Hypothalamus (tissue), 51 donors: ENCODE measurements at regions not wholly inside any gene's neighbourhood (a gene's known extent, or its start where the extent isn't known, plus 50 kb on each side); places are given as distances from the start of the nearest gene placed in this dataset.
A peak's percentile ranks its signal among the peaks of the same experiment; 100 is the strongest.

ENCODE experiments used
- DNase-seq, 51 donors: peaks; one replicate each; lab custom pipeline; 2025; lab: John Stamatoyannopoulos, UW

DNA sequence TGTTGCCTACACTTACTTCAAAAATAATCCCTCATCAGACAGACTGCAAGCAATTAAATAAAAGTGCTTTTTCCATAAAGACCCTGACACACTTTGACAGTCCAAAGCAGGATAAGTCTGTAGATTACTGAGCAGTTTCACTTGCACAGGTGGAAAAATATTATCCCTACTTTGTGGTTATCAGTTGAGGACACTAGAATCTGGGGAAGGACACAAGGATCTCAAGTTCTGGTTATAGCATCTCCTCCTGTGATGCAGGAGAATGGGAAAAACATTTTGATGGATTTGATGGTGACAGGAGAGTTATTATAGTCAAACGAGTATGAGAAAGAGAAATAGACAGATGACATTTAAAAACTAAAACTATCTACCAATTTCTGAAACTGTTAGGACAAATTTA lies 122.9 kb upstream of the PCDH9 start:
- DNase-seq, result no peak

DNA sequence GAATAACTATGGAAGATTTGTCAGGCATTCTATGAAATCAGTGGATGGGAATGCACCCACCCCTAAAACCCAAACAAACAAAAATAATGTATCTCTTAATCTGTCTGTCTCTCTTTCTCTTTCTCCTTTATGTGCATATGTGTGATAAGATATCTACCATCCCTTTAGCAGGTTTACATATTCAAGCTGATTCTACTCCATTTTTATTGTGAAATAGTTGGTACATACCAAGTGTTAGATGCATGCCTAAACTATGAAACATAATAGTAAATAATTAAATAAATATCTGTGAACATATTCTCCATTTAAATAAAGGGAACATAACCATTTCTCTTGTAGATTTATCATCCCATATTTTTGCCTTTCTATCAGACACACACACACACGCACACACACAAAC lies 121.8 kb upstream of the PCDH9 start:
- no peak for DNase-seq

DNA sequence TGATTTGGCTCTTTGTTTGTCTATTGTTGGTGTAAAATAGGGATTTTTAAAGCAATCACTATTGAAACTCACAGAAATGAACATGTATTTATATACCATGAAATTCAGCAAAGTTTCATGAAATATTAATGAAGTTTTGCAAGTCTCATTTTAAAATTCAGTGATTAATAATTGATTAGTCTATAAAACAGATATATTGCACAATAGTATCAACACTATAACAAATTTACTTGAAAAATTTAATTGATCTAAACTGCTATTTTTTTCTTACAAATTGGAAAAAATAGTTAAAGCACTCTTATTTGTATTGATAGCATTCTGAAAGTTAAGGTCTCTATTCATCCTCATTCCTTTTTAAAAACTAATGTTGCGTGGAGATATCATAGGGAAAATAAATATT lies 121.0 kb upstream of the PCDH9 start:
- DNase-seq, result no peak

DNA sequence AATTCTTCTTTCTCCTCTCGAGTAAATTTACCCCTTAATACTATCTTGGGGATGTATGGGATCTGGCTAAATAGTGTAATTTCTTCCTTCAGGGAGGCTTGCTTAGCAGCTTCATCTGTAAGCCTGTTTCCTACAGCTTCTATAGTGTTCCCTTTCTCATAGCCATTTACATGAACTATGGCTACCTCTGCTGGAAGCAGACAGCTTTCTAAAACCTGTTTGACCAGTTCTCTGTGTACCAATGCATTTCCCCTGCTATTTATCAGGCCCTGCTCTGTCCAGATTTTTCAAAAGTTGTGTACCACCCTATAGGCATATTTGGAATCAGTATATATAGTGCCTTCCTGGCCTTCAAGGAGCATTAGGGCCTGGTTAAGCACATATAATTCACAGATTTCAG lies 113.6 kb upstream of the PCDH9 start:
- DNase-seq, result no peak

DNA sequence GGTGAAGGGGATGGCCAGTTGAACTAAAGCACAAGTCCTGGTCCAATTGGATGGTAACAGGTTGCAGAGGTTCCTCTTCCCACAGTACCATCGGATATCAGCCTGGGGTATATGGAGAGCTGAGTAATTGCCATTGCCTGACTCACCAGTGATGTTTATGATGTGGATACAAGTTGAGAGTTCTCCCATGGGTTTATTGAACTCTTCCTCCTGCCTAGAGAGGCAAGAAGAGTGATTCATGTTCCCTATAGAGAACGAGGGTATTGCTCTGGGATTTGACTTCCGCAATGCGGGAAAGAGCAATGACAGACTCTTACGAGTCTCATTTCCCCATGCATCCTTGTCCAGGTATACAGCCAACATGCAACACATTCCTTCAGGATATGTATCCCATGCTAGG lies 111.3 kb upstream of the PCDH9 start:
- DNase-seq, result no peak

DNA sequence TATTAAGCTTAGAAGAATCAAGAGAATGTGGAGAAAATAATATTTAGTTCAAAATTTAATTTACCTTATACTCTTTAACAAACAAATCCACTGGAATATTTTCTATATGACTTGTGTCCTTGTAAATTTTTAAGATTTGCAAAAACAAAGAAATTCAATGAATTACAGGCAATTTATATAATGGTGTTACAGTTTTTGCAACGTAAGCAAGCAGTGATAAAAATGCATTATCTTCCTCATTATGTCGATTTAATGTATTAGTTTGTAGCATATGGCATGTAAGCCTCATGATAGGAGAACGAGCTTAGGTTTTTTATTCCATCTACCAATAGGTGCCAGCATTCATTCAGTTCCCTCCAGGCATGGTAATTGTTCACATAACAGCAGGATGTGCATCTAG lies 100.0 kb upstream of the PCDH9 start:
- DNase-seq, result no peak

DNA sequence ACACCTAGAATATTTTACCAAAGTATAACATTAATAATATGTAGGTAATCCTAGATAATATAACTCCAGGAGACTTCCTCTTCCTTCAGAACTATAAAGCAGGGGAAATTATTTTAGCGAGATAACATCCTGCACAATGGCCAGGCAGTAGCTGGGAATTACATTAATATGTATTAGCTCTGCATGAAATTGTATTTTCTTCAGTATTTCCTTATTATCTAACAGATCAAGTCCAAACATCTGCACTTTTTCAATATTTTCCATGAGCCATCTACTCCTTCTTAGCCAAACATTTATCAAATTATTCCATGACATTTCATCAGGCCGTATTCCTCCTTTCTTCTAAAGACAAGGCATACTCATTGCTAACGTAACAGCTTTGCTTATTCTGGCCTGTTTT lies 98.8 kb upstream of the PCDH9 start:
- DNase-seq, result no peak

DNA sequence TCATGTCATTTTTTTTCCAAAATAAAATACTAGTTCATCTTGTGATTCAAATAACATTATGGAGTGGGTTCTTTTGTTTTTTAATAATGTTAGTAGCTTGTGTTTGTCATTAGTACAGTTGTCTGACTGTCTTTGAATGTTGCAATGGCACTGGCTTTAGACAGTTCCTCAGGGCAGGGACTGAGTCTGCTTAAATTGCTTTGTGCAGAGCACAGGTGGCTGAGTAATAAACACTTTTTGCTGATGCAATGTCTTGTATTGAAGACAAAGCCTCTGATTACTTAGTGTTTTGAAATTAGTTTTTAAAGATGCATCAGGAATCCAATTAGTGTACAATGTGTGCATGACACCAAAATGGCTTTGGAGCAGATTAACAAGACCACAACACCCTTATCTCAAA lies 88.7 kb upstream of the PCDH9 start:
- DNase-seq, result no peak

DNA sequence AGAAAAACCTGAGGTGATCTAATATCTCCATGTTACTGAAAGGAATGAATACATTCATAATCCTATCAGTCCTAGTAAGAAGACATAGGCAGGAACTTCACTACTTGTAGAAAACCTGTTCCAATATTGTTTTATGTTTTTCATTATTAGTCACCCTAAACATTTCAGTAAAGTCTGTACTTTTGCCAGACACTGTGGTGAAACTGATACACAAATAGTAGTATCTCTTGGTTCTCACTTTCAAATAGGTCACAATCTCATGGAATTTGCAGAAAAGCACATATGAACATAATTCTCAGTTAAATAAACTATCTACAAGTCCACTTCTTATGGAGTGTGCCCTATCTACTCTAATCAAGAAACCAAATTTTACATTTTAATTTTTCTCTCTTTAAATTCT lies 88.3 kb upstream of the PCDH9 start:
- DNase-seq, result no peak

DNA sequence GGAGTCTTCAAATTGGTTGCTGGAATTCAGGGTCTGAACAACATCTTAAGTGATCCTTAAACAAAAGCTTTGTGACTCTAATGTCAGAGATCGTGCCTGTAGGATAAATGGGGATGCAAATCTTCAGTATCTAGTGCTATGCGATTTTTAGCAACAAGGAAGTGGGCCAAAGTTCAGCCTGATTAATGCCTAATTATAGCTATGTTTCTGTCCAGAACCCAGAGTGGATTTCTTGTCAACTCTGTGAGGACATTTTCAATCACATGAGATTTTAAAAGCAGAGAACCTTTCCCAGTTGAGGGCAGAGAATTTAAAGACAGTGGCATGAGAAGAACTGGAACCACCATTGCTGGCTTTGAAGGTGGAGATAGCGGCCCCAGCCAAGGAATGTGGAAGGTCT lies 84.3 kb upstream of the PCDH9 start:
- DNase-seq, result no peak

DNA sequence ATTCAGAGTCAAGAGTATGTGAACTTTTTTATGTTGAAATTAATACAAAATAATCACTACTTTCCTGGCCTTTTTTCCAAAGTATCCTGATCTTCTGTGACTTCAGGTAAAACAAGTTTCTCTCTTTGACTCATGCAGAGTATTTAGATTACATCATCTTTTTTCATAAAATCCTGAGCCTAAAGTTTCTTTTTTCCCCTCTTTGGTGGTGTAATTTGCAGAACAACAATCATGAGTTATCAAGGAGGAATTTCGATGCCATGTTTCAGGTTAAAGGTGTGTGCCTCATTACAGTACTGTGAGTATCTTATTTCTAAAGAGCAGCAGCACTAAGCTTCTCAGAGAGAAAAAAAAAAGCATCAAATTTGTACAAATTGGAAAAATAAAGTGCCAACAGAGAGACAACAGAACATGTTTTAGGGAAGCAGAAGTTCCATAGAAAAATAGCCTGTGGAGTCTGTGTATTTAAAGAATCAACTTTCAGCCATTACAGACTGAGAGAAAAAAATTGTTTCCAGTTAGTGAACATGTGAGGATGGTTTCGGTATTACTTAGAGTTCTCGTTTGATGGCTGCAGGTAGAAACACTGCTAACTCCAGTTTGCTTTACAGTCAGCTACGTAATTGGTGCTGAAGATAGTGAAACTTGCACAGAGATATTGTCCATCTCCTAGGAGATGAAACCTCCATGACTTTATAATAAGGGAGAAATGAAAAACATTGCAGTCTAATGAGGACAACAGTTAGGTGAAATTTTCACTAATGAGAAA lies 78.1 kb upstream of the PCDH9 start:
- no peak for DNase-seq

DNA sequence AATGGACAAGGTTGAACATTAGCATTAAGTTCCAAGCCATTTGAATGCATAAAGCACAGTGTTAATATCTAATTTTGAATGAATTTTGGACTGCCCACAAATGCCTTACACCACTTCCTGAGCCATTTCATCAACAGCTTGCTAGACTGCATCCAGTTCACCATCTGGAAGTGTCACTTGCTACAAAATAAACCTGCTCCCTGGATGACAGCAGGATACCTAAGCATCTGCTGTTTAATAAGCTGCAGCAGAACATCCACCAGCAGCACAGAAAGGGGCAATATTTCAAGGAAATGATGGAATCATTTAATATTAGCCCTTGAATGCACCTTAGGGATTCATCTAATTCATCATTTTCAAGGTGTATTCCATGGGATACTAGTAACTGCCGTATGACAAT lies 76.6 kb upstream of the PCDH9 start:
- DNase-seq, result no peak

DNA sequence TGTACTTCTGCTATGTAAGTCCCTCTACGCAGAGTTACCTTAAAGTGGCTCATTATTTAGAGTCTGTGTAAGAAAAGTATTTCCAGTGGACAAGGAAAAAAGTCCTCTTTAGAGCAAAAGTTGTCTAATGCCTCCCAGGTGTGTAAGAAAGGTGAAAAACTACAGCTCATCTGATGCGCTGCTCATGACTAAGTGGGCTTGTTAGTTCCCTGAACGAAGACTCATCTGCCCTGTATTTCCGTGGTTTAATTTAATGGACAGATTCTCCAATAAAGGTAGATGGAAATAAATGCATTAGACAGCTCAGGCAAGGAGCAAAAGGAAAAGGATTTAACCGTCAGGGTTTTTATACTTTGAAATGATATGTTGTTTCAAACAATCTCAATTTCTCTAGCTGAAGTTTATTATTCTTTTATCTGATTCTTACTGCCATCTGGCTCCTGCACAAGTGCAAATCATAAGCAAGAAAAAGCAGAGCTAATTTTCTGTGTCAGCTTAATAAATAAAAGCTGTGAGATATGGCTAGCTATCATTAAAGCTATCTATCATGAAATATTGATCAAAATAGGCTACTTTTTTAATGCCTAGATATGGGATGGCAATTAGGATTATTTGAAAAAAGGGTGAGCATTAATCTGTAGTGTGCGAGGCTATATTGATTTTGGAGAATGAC lies 73.7 kb upstream of the PCDH9 start:
- DNase-seq, result no peak

DNA sequence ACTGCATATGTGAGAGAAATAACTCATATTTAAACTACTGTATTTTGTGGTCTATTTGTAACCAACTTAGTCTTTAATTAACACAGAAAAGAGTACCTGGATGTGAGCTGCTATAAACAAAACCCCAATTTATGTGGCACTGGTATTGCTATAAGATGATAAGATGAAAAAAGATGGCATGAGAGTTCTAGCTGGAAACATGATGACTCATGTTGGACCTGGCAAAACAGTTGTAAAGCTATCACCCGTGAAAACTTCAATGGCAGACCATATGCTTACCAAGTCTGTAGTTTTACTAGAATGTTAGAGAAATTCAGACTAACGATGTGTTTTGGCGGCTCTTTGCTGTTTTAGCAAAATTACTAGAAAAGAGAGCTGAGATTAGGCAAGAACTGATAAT lies 69.6 kb upstream of the PCDH9 start:
- DNase-seq, result no peak

DNA sequence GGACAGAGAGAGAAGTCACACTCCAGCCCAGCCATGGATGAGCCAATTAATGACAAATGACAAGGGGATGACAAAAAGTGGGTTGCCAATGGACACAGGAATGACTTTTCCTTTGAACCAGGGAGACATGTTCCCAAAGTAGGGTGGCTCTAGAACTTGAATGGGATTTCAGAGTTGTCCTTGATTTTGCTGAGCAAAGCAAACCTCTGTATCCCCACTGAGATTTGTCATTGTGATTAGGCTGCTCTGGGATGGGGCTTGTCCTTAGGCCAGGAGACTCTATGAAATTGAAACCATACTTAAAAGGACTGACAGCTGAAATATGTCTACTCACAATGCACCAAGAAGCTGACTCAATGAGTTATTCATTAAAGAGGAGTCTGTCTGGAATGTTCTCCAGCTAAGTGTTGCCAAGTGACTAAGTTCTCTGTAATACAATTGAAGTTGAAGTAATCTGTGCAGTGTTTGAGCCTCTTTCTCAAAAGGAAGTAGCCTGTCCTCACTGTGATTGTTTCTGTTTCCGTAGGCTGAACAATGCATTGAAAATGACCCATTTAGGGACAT lies 69.0 kb upstream of the PCDH9 start:
- no peak for DNase-seq

DNA sequence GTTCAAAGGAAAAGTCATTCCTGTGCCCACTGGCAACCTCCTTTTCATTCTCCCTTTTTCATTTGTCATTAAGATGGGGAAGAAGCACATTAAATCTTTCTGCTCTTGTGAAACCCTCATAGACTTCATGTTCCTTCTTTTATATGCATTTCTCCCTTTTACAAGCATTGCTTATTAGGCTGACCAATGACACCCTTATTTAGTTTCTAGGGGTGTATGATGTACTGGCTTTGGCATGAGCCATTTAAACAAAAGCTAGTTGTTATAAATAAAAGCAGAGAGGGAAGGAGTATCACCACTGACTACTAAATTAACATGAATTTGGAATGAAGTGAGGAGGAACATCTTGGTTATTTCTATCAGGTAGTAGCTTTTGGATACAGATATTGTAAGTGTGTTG lies 68.2 kb upstream of the PCDH9 start:
- peak in 1 of 51 donors; percentile 25 for DNase-seq

DNA sequence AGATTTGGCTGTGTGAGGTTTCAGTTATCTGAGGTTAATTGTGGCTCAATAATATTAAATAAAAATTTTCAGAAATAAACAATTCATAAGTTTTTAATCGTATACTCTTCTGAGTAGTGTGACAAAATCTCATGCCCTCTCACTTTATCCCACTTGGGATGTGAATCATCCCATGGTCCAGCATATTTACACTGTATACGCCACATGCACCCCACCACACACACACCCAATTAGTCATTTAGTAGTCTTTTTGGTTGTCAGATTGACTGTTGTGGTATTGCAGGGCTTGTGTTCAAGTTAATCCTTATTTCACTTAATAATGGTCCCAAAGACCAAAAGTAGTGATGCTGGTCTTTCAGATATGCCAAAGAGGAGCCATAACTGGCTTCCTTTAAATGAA lies 66.4 kb upstream of the PCDH9 start:
- no peak for DNase-seq

DNA sequence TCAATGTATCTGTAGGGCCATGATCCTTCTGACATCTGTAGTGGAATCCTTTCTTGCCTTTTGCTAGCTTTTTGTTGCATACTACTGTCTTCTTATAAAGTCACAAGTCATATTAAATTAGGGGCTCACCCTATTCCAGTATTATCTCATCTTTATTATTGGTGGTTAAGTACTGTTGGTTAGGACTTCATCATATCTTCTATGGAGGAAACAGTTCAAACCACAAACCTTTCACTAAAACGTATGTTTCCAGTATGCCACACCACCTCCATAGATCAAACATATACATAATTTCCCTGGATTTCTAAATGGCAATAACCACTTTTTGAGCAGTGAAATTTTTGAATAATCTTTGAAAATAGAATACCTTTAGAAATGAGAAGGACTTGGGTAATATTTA lies 62.8 kb upstream of the PCDH9 start:
- DNase-seq, result no peak

DNA sequence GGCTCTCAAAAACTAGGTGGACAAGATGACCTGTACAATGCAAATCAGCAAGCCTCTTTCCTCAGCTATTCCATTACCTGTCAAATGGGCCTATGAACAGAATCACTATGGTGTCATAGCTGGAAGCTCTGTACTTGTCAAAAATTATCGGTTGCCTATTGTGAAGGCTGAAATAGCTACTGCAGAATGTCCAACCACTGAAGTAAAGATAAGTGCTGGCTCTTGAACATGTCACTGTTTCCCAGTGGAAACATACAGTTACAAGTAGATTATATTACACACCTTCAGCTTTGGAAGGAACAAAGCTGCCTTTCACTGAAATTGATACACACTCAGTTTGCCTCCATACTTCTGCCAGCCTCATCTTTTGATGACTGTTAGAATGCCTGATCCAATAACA lies 55.5 kb upstream of the PCDH9 start:
- no peak for DNase-seq

DNA sequence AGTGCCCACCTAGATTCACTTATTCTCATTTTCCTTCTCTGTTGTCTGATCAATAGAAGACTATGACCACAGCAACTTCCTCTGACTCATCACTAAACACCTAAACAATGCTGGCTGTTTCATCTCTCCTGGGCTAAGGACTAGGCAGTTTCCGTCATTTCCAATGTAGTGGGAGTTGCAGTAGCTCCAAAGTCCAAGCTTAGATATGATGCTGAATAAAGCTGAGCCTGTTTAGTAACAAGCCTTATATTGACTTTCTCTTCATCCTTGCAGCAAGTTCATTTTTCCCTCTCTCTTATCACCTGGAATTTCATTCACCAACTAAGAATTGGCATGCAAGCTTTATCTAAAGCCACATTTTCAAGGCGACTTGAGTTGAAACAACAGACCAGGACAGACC lies 53.5 kb upstream of the PCDH9 start:
- no peak for DNase-seq

DNA sequence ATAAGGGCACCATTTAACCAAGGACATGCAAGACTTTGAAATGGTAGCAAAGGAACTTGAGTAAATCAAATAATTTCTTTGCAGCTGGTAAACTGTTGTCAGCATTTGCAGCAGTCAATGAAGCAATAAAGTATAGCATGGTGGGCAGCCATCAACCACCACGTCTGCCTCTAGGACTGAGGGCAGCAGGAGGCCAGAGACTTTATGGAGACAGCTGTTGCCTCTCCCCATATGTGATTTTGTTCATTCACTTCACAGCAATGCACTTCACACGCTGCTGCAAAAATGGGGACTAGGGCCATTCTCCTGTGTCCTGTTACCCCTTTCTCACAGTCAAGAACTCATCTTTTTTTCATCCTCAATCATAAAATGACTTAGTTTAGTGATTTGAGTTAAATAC lies 51.3 kb upstream of the PCDH9 start:
- no peak for DNase-seq
